ENCODE measurements at regions not wholly inside any gene's neighbourhood (a gene's known extent, or its start where the extent isn't known, plus 50 kb on each side); places are given as distances from the start of the nearest gene placed in this dataset.

GRCh38 chrX:94097868-94098267, 423.9 kb downstream of the FAM133A start:
- H3K27ac ChIP-seq (ENCODE audit: low read depth, low read length), result no peak overlapping the region
- no peak overlapping the region for H2AFZ ChIP-seq (ENCODE audit: low read length)
- H3K27me3 ChIP-seq (ENCODE audit: insufficient read depth, low read length), result no peaks in the 10 kb centered on the region
- H4K20me1 ChIP-seq (ENCODE audit: insufficient read depth, low read length), result no peaks in the 10 kb centered on the region
- no peaks in the 10 kb centered on the region for H3K79me2 ChIP-seq (ENCODE audit: insufficient read depth, low read length)
- no peak for DNase-seq (ENCODE audit: insufficient read length, low spot score, missing footprints)
- no peak for TF ChIP-seq CTCF (IDR thresholded peaks at IDR 0.05; ENCODE audit: extremely low read depth, low read depth, low read length)
- H3K4me3 ChIP-seq (ENCODE audit: insufficient read depth, low read length), result no peak overlapping the region
- no peaks in the 10 kb centered on the region for H3K36me3 ChIP-seq (ENCODE audit: insufficient read depth, low read length)
- H3K9me3 ChIP-seq (ENCODE audit: low read depth, low read length), result no peaks in the 10 kb centered on the region
- no peak overlapping the region for H3K4me2 ChIP-seq (ENCODE audit: insufficient read depth, low read length)
- no peaks in the 10 kb centered on the region for H3K4me1 ChIP-seq (ENCODE audit: insufficient read depth, low read length)

- H3K9me3 ChIP-seq (ENCODE audit: low read depth, low read length), result no peaks in the 10 kb centered on the region
- H3K79me2 ChIP-seq (ENCODE audit: insufficient read depth, low read length), result no peaks in the 10 kb centered on the region
- TF ChIP-seq CTCF (IDR thresholded peaks at IDR 0.05; ENCODE audit: extremely low read depth, low read depth, low read length), result peak; percentile 25
- H3K4me3 ChIP-seq (ENCODE audit: insufficient read depth, low read length), result no peak overlapping the region
- H3K36me3 ChIP-seq (ENCODE audit: insufficient read depth, low read length), result no peaks in the 10 kb centered on the region
- H3K4me2 ChIP-seq (ENCODE audit: insufficient read depth, low read length), result no peak overlapping the region
- H3K4me1 ChIP-seq (ENCODE audit: insufficient read depth, low read length), result no peaks in the 10 kb centered on the region
- H3K27ac ChIP-seq (ENCODE audit: low read depth, low read length), result no peak overlapping the region
- H2AFZ ChIP-seq (ENCODE audit: low read length), result no peak overlapping the region
- no peaks in the 10 kb centered on the region for H4K20me1 ChIP-seq (ENCODE audit: insufficient read depth, low read length)
- no peak for DNase-seq (ENCODE audit: insufficient read length, low spot score, missing footprints)
- H3K27me3 ChIP-seq (ENCODE audit: insufficient read depth, low read length), result no peaks in the 10 kb centered on the region
Observed at GRCh38 chrX:94107981-94108380, 434.0 kb downstream of the FAM133A start.

- no peak for DNase-seq (ENCODE audit: insufficient read length, low spot score, missing footprints)
- no peaks in the 10 kb centered on the region for H3K27me3 ChIP-seq (ENCODE audit: insufficient read depth, low read length)
- no peaks in the 10 kb centered on the region for H3K9me3 ChIP-seq (ENCODE audit: low read depth, low read length)
- H3K27ac ChIP-seq (ENCODE audit: low read depth, low read length), result no peak overlapping the region
- H4K20me1 ChIP-seq (ENCODE audit: insufficient read depth, low read length), result no peaks in the 10 kb centered on the region
- TF ChIP-seq CTCF (IDR thresholded peaks at IDR 0.05; ENCODE audit: extremely low read depth, low read depth, low read length), result no peak
- no peaks in the 10 kb centered on the region for H3K36me3 ChIP-seq (ENCODE audit: insufficient read depth, low read length)
- no peaks in the 10 kb centered on the region for H3K4me1 ChIP-seq (ENCODE audit: insufficient read depth, low read length)
- no peak overlapping the region for H3K4me2 ChIP-seq (ENCODE audit: insufficient read depth, low read length)
- no peak overlapping the region for H3K4me3 ChIP-seq (ENCODE audit: insufficient read depth, low read length)
- no peak overlapping the region for H2AFZ ChIP-seq (ENCODE audit: low read length)
- no peaks in the 10 kb centered on the region for H3K79me2 ChIP-seq (ENCODE audit: insufficient read depth, low read length)
Observed at GRCh38 chrX:94114362-94114761, 440.4 kb downstream of the FAM133A start.

GRCh38 chrX:94121799-94122198, 447.8 kb downstream of the FAM133A start:
- DNase-seq (ENCODE audit: insufficient read length, low spot score, missing footprints), result no peak
- TF ChIP-seq CTCF (IDR thresholded peaks at IDR 0.05; ENCODE audit: extremely low read depth, low read depth, low read length), result no peak
- Histone ChIP-seq H3K4me2 (ENCODE audit: insufficient read depth, low read length) (no peak overlapping the region), H4K20me1 (ENCODE audit: insufficient read depth, low read length) (no peaks in the 10 kb centered on the region), H3K27ac (ENCODE audit: low read depth, low read length) (no peak overlapping the region), H3K9me3 (ENCODE audit: low read depth, low read length) (peaks cover 2% of the 10 kb centered on the region), H3K79me2 (ENCODE audit: insufficient read depth, low read length) (no peaks in the 10 kb centered on the region), H3K4me3 (ENCODE audit: insufficient read depth, low read length) (no peak overlapping the region), H3K4me1 (ENCODE audit: insufficient read depth, low read length) (no peaks in the 10 kb centered on the region), H3K36me3 (ENCODE audit: insufficient read depth, low read length) (no peaks in the 10 kb centered on the region), H2AFZ (ENCODE audit: low read length) (no peak overlapping the region), H3K27me3 (ENCODE audit: insufficient read depth, low read length) (no peaks in the 10 kb centered on the region)

All from osteoblast (primary cell).